ENCODE measurements at regions not wholly inside any gene's neighbourhood (a gene's known extent, or its start where the extent isn't known, plus 50 kb on each side); places are given as distances from the start of the nearest gene placed in this dataset.

DNA sequence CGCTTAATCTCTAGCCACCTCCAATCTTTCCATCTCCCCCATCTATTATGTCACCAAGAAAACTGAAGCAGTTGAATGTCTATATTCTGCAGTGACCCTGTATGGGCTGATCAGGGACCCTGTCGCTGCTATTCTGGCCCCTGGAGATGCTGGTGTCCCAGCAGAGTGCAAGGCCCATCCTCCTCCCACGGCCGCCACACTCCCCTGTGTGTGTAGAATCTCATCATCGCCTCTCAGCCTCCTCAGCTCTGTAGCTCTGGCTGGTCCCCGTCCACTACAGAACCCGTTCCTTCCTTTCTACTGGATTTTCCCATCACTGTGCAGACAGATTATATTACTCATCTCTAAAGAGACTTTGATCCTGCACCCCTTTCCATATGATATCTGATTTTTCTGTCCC lies 235.8 kb upstream of the PFKP start:
- intact Hi-C loops (cut with micrococcal nuclease), result no loop called here
- Mint-ChIP-seq H3K4me3 (no peak overlapping the region), H3K36me3 (no peaks in the 10 kb centered on the region), H3K27me3 (peaks cover 7 to 8% of the 10 kb centered on the region in 2 donors), H3K9me3 (peaks cover 0 to 3% (median 0%) of the 10 kb centered on the region in 8 donors), H3K27ac (no peak overlapping the region), H3K4me1 (no peaks in the 10 kb centered on the region)
- H3K9me3 ChIP-seq (ENCODE audit: control insufficient read depth in 1 of 2, low read length in 2 of 2), result no peaks in the 10 kb centered on the region
- no peaks in the 10 kb centered on the region for H3K4me1 ChIP-seq (ENCODE audit: insufficient read depth, low read length)
- no peak overlapping the region for H3K27ac ChIP-seq (ENCODE audit: low read depth, low read length)
- no peak for DNase-seq
- no peak overlapping the region for H3K4me3 ChIP-seq (ENCODE audit: low read length in 2 of 2)
- H3K27me3 ChIP-seq (ENCODE audit: insufficient read depth, low read length), result no peaks in the 10 kb centered on the region
- H3K36me3 ChIP-seq (ENCODE audit: insufficient read depth, low read length), result no peaks in the 10 kb centered on the region
- CTCF ChIA-PET (ENCODE audit: partially characterized antibody), result interaction anchor here (0.5 kb wide), 1 partner anchor 146 kb away, joined by 3 read pairs; no protein-coding TSS in a partner anchor
- POLR2A ChIA-PET (ENCODE audit: partially characterized antibody), result no interaction called here

DNA sequence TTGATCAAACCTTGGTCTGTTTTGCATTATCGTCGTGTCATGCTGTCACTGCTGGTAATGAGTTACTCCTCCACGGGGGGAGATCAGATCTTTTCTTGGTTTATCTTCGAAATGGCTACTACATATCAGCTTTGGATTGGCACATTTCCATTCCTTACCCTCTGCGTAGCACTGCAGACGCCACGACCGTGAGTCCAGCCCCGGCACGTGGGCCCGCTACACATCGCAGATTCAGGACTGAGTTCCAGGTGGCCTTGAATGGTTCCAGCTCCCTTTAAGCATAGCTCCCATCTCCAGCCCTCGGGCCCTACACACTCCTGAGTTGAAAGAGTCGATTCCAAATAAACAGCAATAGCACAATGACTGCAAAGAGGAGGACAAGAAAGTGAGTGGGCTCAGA lies 238.6 kb upstream of the PFKP start:
- Mint-ChIP-seq H3K27me3 (peaks cover 10 to 11% of the 10 kb centered on the region in 2 donors), H3K36me3 (no peaks in the 10 kb centered on the region), H3K27ac (no peak overlapping the region), H3K4me3 (no peak overlapping the region), H3K9me3 (peaks cover 0 to 3% (median 0%) of the 10 kb centered on the region in 8 donors), H3K4me1 (no peaks in the 10 kb centered on the region)
- H3K27ac ChIP-seq (ENCODE audit: low read depth, low read length), result no peak overlapping the region
- H3K4me1 ChIP-seq (ENCODE audit: insufficient read depth, low read length), result no peaks in the 10 kb centered on the region
- no peak overlapping the region for H3K4me3 ChIP-seq (ENCODE audit: low read length in 2 of 2)
- POLR2A ChIA-PET (ENCODE audit: partially characterized antibody), result no interaction called here
- DNase-seq, result no peak
- intact Hi-C loops (cut with micrococcal nuclease), result no loop called here
- CTCF ChIA-PET (ENCODE audit: partially characterized antibody), result no interaction called here
- no peaks in the 10 kb centered on the region for H3K27me3 ChIP-seq (ENCODE audit: insufficient read depth, low read length)
- no peaks in the 10 kb centered on the region for H3K9me3 ChIP-seq (ENCODE audit: control insufficient read depth in 1 of 2, low read length in 2 of 2)
- H3K36me3 ChIP-seq (ENCODE audit: insufficient read depth, low read length), result no peaks in the 10 kb centered on the region

DNA sequence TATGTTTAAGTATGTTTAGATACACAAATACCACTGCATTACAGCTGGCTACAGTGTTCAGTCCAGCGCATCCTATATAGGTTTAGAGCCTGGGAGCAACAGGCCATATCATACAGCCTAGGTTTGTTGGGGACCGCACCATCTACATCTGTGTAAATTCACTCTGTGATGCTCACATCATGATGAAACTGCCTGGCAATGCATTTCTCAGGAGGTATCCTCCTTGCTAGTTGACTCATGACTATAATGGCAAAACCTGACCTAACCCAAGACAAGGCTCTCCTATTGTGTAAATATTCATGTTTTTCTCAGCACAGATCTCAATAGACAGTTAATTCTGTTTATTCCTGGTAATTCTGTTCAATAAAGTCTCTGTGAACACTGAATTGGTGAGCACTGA lies 240.7 kb upstream of the PFKP start:
- DNase-seq, result no peak
- Mint-ChIP-seq H3K4me3 (no peak overlapping the region), H3K4me1 (no peaks in the 10 kb centered on the region), H3K27me3 (peaks cover 5 to 9% of the 10 kb centered on the region in 2 donors), H3K27ac (no peak overlapping the region), H3K9me3 (peaks cover 0 to 3% (median 0%) of the 10 kb centered on the region in 8 donors), H3K36me3 (no peaks in the 10 kb centered on the region)
- H3K36me3 ChIP-seq (ENCODE audit: insufficient read depth, low read length), result no peaks in the 10 kb centered on the region
- ChIA-PET POLR2A (ENCODE audit: partially characterized antibody) (no interaction called here), CTCF (ENCODE audit: partially characterized antibody) (no interaction called here)
- H3K27me3 ChIP-seq (ENCODE audit: insufficient read depth, low read length), result no peaks in the 10 kb centered on the region
- intact Hi-C loops (cut with micrococcal nuclease), result no loop called here
- no peak overlapping the region for H3K27ac ChIP-seq (ENCODE audit: low read depth, low read length)
- H3K9me3 ChIP-seq (ENCODE audit: control insufficient read depth in 1 of 2, low read length in 2 of 2), result no peaks in the 10 kb centered on the region
- H3K4me1 ChIP-seq (ENCODE audit: insufficient read depth, low read length), result no peaks in the 10 kb centered on the region
- H3K4me3 ChIP-seq (ENCODE audit: low read length in 2 of 2), result no peak overlapping the region

DNA sequence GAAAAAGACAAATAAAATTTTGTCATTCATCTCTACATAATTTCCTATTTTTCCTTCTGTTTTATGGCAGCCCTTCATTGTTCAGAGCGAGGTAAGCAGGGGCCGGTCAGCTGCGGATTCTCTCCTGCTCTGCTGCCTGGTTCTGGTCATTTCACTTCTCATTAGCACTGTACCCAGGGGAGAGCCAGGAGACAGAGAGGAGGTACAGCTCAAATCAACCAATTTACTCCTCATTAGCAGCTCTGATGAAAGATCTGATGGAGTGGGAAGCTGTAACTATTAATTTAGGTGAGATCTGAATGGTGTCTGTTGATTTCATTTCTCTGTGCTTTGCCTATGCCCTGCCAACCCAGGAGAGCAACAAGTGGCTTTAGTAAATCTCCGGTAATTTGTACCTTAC lies 241.5 kb upstream of the PFKP start:
- Histone ChIP-seq H3K4me1 (ENCODE audit: insufficient read depth, low read length) (no peaks in the 10 kb centered on the region), H3K9me3 (ENCODE audit: control insufficient read depth in 1 of 2, low read length in 2 of 2) (no peaks in the 10 kb centered on the region), H3K27ac (ENCODE audit: low read depth, low read length) (no peak overlapping the region), H3K27me3 (ENCODE audit: insufficient read depth, low read length) (no peaks in the 10 kb centered on the region), H3K4me3 (ENCODE audit: low read length in 2 of 2) (no peak overlapping the region), H3K36me3 (ENCODE audit: insufficient read depth, low read length) (no peaks in the 10 kb centered on the region)
- CTCF ChIA-PET (ENCODE audit: partially characterized antibody), result interaction anchor here (0.6 kb wide), 1 partner anchor 38 kb away, joined by 3 read pairs; no protein-coding TSS in a partner anchor
- peaks cover 3 to 9% of the 10 kb centered on the region in 2 donors for H3K27me3 Mint-ChIP-seq
- no peak overlapping the region for H3K4me3 Mint-ChIP-seq
- no peak for DNase-seq
- H3K4me1 Mint-ChIP-seq, result no peaks in the 10 kb centered on the region
- peaks cover 0 to 3% (median 0%) of the 10 kb centered on the region in 8 donors for H3K9me3 Mint-ChIP-seq
- no peak overlapping the region for H3K27ac Mint-ChIP-seq
- intact Hi-C loops (cut with micrococcal nuclease), result no loop called here
- POLR2A ChIA-PET (ENCODE audit: partially characterized antibody), result no interaction called here
- no peaks in the 10 kb centered on the region for H3K36me3 Mint-ChIP-seq

DNA sequence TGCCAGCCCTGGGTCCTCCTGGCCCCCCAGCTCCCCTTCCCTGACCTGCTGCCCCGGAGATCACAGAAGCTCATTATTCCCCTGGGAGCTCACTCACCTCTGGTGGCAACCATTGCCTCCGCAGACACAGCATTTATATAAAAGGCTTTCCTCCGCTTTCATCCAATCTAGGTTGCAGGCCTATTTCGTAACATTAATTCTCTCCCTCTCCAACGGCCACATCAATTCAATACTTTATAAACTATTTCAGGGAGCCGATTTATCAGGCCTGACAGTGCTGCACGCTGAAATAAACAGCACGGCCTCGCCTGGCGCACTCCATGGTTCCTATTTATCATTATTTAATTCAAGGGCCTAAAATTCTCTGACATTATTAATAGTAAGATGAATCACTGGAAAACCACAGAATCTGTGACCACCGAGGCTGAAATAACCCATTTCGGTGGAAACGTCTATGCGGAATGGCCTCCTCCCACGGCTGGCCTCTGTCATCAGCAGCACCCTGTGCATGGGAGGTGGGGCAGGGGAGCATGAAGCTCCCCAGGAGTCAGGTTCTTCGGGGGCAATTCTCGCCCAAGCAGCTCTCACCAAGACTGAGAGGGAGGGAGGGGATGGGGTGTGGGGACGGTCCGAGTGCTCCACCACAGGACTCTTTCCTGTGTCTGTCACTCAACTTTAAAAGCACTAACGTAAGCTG lies 249.3 kb upstream of the PFKP start:
- Mint-ChIP-seq H3K9me3 (no peaks in the 10 kb centered on the region), H3K36me3 (no peaks in the 10 kb centered on the region), H3K27ac (no peak overlapping the region), H3K4me3 (no peak overlapping the region), H3K4me1 (no peaks in the 10 kb centered on the region), H3K27me3 (peaks cover 5 to 9% of the 10 kb centered on the region in 2 donors)
- no peaks in the 10 kb centered on the region for H3K27me3 ChIP-seq (ENCODE audit: insufficient read depth, low read length)
- ChIA-PET POLR2A (ENCODE audit: partially characterized antibody) (no interaction called here), CTCF (ENCODE audit: partially characterized antibody) (no interaction called here)
- no peaks in the 10 kb centered on the region for H3K36me3 ChIP-seq (ENCODE audit: insufficient read depth, low read length)
- DNase-seq, result no peak
- intact Hi-C loops (cut with micrococcal nuclease), result no loop called here
- no peak overlapping the region for H3K4me3 ChIP-seq (ENCODE audit: low read length in 2 of 2)
- H3K4me1 ChIP-seq (ENCODE audit: insufficient read depth, low read length), result no peaks in the 10 kb centered on the region
- no peak overlapping the region for H3K27ac ChIP-seq (ENCODE audit: low read depth, low read length)
- no peaks in the 10 kb centered on the region for H3K9me3 ChIP-seq (ENCODE audit: control insufficient read depth in 1 of 2, low read length in 2 of 2)

DNA sequence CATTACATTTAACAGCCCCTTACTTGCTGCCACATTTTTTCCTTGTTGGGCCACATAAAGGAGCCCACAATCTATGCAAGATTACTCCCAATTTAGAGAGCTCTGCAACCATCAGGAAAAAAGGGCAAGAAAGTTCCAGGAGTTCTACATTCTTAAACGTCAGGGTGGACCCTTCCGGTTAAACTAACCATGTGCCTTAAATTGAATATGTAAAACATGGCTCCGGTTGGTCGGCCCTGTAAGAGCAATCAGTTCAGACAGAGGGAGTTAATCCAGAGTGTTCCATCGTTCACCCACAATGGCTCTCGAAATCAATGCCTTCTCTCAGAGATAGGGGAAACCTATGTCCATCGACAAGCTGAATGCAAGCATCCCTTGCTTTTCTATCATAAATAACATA lies 253.7 kb upstream of the PFKP start:
- Mint-ChIP-seq H3K4me3 (no peak overlapping the region), H3K4me1 (no peaks in the 10 kb centered on the region), H3K27me3 (peaks cover 4 to 5% of the 10 kb centered on the region in 2 donors), H3K36me3 (no peaks in the 10 kb centered on the region), H3K27ac (no peak overlapping the region), H3K9me3 (peaks cover 0 to 4% (median under 1%) of the 10 kb centered on the region in 8 donors)
- Histone ChIP-seq H3K4me1 (ENCODE audit: insufficient read depth, low read length) (no peaks in the 10 kb centered on the region), H3K9me3 (ENCODE audit: control insufficient read depth in 1 of 2, low read length in 2 of 2) (no peaks in the 10 kb centered on the region), H3K36me3 (ENCODE audit: insufficient read depth, low read length) (no peaks in the 10 kb centered on the region), H3K27ac (ENCODE audit: low read depth, low read length) (no peak overlapping the region), H3K4me3 (ENCODE audit: low read length in 2 of 2) (no peak overlapping the region), H3K27me3 (ENCODE audit: insufficient read depth, low read length) (no peaks in the 10 kb centered on the region)
- CTCF ChIA-PET (ENCODE audit: partially characterized antibody), result no interaction called here
- intact Hi-C loops (cut with micrococcal nuclease), result no loop called here
- no peak for DNase-seq
- POLR2A ChIA-PET (ENCODE audit: partially characterized antibody), result no interaction called here

DNA sequence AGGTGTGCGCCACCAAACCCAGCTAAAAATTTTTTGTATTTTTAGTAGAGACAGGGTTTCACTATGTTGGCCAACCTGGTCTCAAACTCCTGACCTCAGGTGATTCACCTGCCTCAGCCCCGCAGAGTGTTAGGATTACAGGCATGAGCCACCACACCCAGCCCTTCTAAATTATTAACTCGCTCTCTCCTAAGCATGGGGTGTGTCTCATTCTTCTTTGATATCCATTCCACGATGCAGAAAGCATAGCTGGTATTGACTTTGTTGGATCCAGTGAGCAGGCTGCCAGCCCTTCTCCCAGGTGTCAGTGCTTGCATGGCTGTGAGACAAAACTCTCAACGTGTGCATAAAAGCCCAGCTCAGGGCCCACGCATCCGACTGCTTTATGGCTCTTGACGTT lies 254.1 kb upstream of the PFKP start:
- intact Hi-C loops (cut with micrococcal nuclease), result no loop called here
- no peak overlapping the region for H3K4me3 Mint-ChIP-seq
- no peaks in the 10 kb centered on the region for H3K36me3 ChIP-seq (ENCODE audit: insufficient read depth, low read length)
- no peaks in the 10 kb centered on the region for H3K36me3 Mint-ChIP-seq
- H3K27ac Mint-ChIP-seq, result no peak overlapping the region
- no peak for DNase-seq
- peaks cover 4 to 5% of the 10 kb centered on the region in 2 donors for H3K27me3 Mint-ChIP-seq
- peaks cover 0 to 5% (median under 1%) of the 10 kb centered on the region in 8 donors for H3K9me3 Mint-ChIP-seq
- H3K4me3 ChIP-seq (ENCODE audit: low read length in 2 of 2), result no peak overlapping the region
- POLR2A ChIA-PET (ENCODE audit: partially characterized antibody), result no interaction called here
- H3K4me1 Mint-ChIP-seq, result no peaks in the 10 kb centered on the region
- CTCF ChIA-PET (ENCODE audit: partially characterized antibody), result no interaction called here
- H3K9me3 ChIP-seq (ENCODE audit: control insufficient read depth in 1 of 2, low read length in 2 of 2), result no peaks in the 10 kb centered on the region
- no peak overlapping the region for H3K27ac ChIP-seq (ENCODE audit: low read depth, low read length)
- H3K27me3 ChIP-seq (ENCODE audit: insufficient read depth, low read length), result no peaks in the 10 kb centered on the region
- H3K4me1 ChIP-seq (ENCODE audit: insufficient read depth, low read length), result no peaks in the 10 kb centered on the region
